ENCODE measurements at regions not wholly inside any gene's neighbourhood (a gene's known extent, or its start where the extent isn't known, plus 50 kb on each side); places are given as distances from the start of the nearest gene placed in this dataset.

- peaks cover 6% of the 10 kb centered on the region for H3F3A ChIP-seq (replicated peaks; ENCODE audit: insufficient read depth)
- H3K4me2 ChIP-seq = no peak overlapping the region
- ChIA-PET CTCF (no interaction called here), POLR2A (no interaction called here)
- H2AFZ ChIP-seq (ENCODE audit: low read depth) = no peak overlapping the region
- no peak overlapping the region for H3K27ac ChIP-seq (ENCODE audit: low read depth in 2 of 2, low read length in 1 of 2)
- H3K9me2 ChIP-seq = no peaks in the 10 kb centered on the region
- peaks cover 14 to 40% of the 10 kb centered on the region in 2 experiments; a peak in 2 of 4 replicates for H3K4me1 ChIP-seq (ENCODE audit: control insufficient read depth in 1 of 2, insufficient read depth in 2 of 2, low read depth in 1 of 2, low read length in 1 of 2)
- no peaks in the 10 kb centered on the region for H3K27me3 ChIP-seq (ENCODE audit: insufficient read depth)
- no peaks in the 10 kb centered on the region for H3K36me3 ChIP-seq (replicated peaks in 1 of 2; ENCODE audit: control insufficient read depth in 1 of 2, insufficient read depth in 2 of 2, low read length in 1 of 2)
- no peak overlapping the region for H3K9ac ChIP-seq
- H4K20me1 ChIP-seq (ENCODE audit: insufficient read depth) = peaks cover 9% of the 10 kb centered on the region; the same call in 1 of the 2 replicates
- no peak for TF ChIP-seq NFIC (IDR thresholded peaks at IDR 0.05; ENCODE audit: borderline replicate concordance)
- TF ChIP-seq USF1 (IDR thresholded peaks at IDR 0.05; ENCODE audit: borderline replicate concordance, low read depth) = no peak
- TF ChIP-seq SMC3 (IDR thresholded peaks at IDR 0.05; ENCODE audit: low read depth, low read length) = no peak
- TF ChIP-seq CTCF (IDR thresholded peaks at IDR 0.05) = no peak
- no peak for TF ChIP-seq USF2 (IDR thresholded peaks at IDR 0.05; ENCODE audit: borderline replicate concordance, low read depth, low read length)
- TF ChIP-seq POLR2AphosphoS5 (IDR thresholded peaks at IDR 0.05; ENCODE audit: low read depth, low read length) = no peak
- no peak for TF ChIP-seq NRF1 (IDR thresholded peaks at IDR 0.05; ENCODE audit: low read depth, low read length)
- TF ChIP-seq JUND (IDR thresholded peaks at IDR 0.05) = no peak
- TF ChIP-seq EP300 (IDR thresholded peaks at IDR 0.05; ENCODE audit: borderline replicate concordance in 1 of 2, low read depth in 1 of 2, low read length in 1 of 2) = no peak
- TF ChIP-seq ZBTB33 (IDR thresholded peaks at IDR 0.05; ENCODE audit: borderline replicate concordance, low read depth) = no peak
- TF ChIP-seq YY1 (IDR thresholded peaks at IDR 0.05; ENCODE audit: low read depth) = no peak
- no peak for TF ChIP-seq FOXJ3 (CRISPR knock-in tag; IDR thresholded peaks at IDR 0.05)
- TF ChIP-seq RCOR1 (IDR thresholded peaks at IDR 0.05; ENCODE audit: low read length) = no peak
- no peak for TF ChIP-seq FOSL2 (IDR thresholded peaks at IDR 0.05; ENCODE audit: borderline replicate concordance, low read depth)
- TF ChIP-seq TCF12 (IDR thresholded peaks at IDR 0.05) = no peak
- no peak for TF ChIP-seq RAD21 (IDR thresholded peaks at IDR 0.05; ENCODE audit: low read length)
- no peak for TF ChIP-seq REST (IDR thresholded peaks at IDR 0.05; ENCODE audit: low read depth, low read length)
- no peaks in the 10 kb centered on the region; the same call in 1 of the 2 replicates for H3K79me2 ChIP-seq (ENCODE audit: insufficient read depth)
- no peaks in the 10 kb centered on the region for H3K9me3 ChIP-seq
- no peak overlapping the region for H3K4me3 ChIP-seq (ENCODE audit: low read depth in 2 of 2, low read length in 1 of 2)
- DNase-seq = no peak
- WGBS (ENCODE audit: low lambda C conversion rate) = 86% methylated on average over 7 of the region's 8 CpGs
Measured at GRCh38 chr16:85326794-85327181, 214.5 kb upstream of the CIBAR2 start.
